K562 (cell line): ENCODE measurements at regions not wholly inside any gene's neighbourhood (a gene's known extent, or its start where the extent isn't known, plus 50 kb on each side); places are given as distances from the start of the nearest gene placed in this dataset.

Experiments
- CTCF ChIP-seq, 3 experiments: IDR thresholded peaks in 2 of 3; conservative IDR thresholded peaks in 1 of 3; 2 replicates each; pipeline ENCODE4 v1.5.1; 2011 to 2012; ENCODE audit warnings: low read length in 3 of 3, mild to moderate bottlenecking in 3 of 3, control low read depth in 2 of 3, improper control_type of control experiment in 1 of 3, inconsistent platforms in 1 of 3, low read depth in 1 of 3, mixed read lengths in 1 of 3, moderate library complexity in 1 of 3; ENCODE audit not compliant: insufficient read depth in 2 of 3
- FOXM1 ChIP-seq, 2 experiments: fragments of 450-650 bp in 1 of 2; sonication (generic) in 1 of 2; formaldehyde crosslinking in 1 of 2; IDR thresholded peaks; 2 replicates each; pipeline versions ENCODE4 v1.6.1 to v1.9.0; 2017 to 2022; ENCODE audit warnings: low read depth in 2 of 2, mild to moderate bottlenecking in 2 of 2, missing genetic modification reagents in 1 of 2, moderate library complexity in 1 of 2

GRCh38 chr14:49999826-50000379 lies 107.0 kb downstream of the ARF6 start:
- TF ChIP-seq CTCF (IDR thresholded peaks at IDR 0.05 in 2 of 3, conservative IDR thresholded peaks at IDR 0.05 in 1 of 3; ENCODE audit: insufficient read depth in 2 of 3, low read depth in 1 of 3, low read length in 3 of 3): no peak
- TF ChIP-seq FOXM1 (IDR thresholded peaks at IDR 0.05; ENCODE audit: low read depth): no peak
- TF ChIP-seq FOXM1 (CRISPR knock-in tag; IDR thresholded peaks at IDR 0.05; ENCODE audit: low read depth): no peak
